Coronary artery (tissue), 2 donors: ENCODE measurements at regions not wholly inside any gene's neighbourhood (a gene's known extent, or its start where the extent isn't known, plus 50 kb on each side); places are given as distances from the start of the nearest gene placed in this dataset.

Experiments used
- DNase-seq: peaks from one replicate; pipeline ENCODE4 v3.0.0-alpha.2; 2017; ENCODE audit warnings: low spot score
- H3K27ac ChIP-seq, 2 donors: fragments of 200-600 bp; sonication (generic); one replicate each; pipeline ENCODE4 v1.5.1; 2016 to 2019
- H3K4me3 ChIP-seq: fragments of 200-600 bp; sonication (generic); 2 replicates; pipeline ENCODE4 v1.5.1; 2016; ENCODE audit warnings: mild to moderate bottlenecking, moderate library complexity
- TF ChIP-seq, protein P1 (sequence below): fragments of 200-600 bp; sonication (generic); IDR thresholded peaks from one replicate; pipeline ENCODE4 v1.5.1; 2019; ENCODE audit warnings: antibody characterized with exemption

DNA sequence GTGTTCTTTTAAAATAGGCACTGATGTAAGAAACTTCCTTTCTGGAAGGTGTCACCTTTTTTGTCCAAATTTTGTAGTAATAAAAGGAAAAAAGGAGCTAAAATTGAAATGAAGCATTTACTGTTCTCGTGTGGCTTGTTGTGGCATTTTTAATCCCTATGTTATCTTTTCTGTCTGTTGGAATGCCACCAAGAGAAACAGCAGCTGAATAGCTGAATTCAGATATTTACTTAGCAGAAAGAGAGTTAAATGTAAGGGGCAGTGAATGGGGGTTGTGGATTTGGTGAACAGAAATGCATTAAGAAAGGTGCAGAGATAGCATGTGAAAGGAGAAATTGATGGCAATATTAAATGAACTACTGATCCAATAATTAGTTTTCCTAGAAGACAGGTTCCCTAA is 573.6 kb upstream of the EPHA7 start:
- no peak for DNase-seq
- H3K4me3 ChIP-seq = no peak overlapping the region
- TF ChIP-seq, protein P1, sequence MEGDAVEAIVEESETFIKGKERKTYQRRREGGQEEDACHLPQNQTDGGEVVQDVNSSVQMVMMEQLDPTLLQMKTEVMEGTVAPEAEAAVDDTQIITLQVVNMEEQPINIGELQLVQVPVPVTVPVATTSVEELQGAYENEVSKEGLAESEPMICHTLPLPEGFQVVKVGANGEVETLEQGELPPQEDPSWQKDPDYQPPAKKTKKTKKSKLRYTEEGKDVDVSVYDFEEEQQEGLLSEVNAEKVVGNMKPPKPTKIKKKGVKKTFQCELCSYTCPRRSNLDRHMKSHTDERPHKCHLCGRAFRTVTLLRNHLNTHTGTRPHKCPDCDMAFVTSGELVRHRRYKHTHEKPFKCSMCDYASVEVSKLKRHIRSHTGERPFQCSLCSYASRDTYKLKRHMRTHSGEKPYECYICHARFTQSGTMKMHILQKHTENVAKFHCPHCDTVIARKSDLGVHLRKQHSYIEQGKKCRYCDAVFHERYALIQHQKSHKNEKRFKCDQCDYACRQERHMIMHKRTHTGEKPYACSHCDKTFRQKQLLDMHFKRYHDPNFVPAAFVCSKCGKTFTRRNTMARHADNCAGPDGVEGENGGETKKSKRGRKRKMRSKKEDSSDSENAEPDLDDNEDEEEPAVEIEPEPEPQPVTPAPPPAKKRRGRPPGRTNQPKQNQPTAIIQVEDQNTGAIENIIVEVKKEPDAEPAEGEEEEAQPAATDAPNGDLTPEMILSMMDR = no peak
- no peak overlapping the region for H3K27ac ChIP-seq

DNA sequence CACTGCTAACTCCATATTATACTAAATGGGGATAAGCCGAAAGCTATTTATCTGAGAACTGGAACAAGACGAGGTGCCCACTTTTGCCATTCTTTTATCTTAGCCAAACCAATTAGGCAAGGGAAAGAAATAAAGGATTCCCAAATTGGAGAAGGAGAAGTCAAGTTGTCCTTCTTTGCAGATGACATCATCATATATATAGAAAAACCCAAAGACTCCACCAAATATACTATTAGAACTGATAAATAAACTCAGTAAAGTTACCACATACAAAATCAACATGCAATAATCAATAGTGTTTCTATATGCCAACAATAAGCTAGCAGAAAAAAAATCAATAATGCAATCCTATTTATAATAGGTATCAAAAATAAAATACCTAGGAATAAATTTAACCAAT is 570.3 kb upstream of the EPHA7 start:
- DNase-seq = no peak
- no peak overlapping the region for H3K4me3 ChIP-seq
- TF ChIP-seq, protein P1 = no peak
- H3K27ac ChIP-seq = no peak overlapping the region

DNA sequence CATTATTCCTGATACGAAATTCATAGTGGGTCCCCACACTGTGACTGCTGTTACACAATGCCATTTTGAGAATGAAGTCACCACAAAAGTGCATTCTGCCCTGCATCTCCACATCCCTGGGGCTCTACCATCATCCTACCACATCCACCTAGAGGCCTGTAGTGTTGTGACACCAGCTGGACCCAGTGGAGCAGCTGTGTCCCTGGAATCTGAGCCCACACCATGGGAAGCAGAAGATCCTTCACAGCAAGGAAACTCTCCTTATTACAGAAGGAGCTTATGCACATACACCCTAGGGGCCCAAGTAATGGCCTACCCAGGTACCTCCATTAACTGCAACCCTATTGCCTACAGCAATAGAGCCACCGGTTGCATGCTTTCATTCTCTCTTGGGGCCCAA is 566.6 kb upstream of the EPHA7 start:
- TF ChIP-seq, protein P1 = no peak
- Histone ChIP-seq H3K27ac (no peak overlapping the region), H3K4me3 (no peak overlapping the region)
- no peak for DNase-seq

DNA sequence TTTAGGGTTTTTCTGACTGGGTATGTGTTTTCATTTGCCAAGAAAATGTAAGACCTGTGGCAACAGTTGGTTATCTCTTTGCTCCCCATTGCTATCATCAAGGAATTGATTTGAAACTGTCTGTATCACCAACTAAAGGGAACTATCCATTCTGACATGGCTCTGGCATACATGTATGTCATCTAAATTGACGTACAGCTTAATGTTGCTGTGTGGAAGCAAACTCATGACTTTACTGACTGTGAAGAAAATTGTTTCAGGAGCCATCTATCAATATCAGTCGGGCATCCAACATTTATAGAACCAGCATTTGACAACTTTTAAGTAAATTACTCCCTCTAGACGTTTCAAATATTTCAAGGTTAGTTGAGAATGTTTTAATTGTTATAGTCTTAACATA is 555.8 kb upstream of the EPHA7 start:
- Histone ChIP-seq H3K4me3 (no peak overlapping the region), H3K27ac (no peak overlapping the region)
- TF ChIP-seq, protein P1 = no peak

DNA sequence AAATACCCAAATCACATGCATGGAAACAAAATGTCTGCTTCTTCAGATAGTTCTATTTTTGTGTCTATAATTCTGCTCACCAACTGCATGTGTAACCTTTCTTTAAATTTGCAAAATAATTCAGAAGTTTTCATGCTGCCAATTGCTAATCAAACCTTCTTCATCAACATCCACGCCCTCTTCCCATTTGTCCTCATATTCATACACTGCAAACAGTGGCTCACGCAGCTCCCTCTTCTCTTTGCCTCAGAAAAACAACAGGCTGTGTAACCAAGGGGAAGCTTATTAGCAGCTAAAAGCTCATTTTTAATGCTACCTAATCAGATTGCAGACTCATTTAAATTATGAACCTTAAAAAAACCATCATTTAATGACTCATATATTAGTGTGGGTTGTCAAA is 555.0 kb upstream of the EPHA7 start:
- no peak overlapping the region for H3K4me3 ChIP-seq
- TF ChIP-seq, protein P1 = no peak
- H3K27ac ChIP-seq = no peak overlapping the region
- no peak for DNase-seq

More for the DNA sequence above, 555.8 kb upstream of the EPHA7 start:
- DNase-seq = no peak

DNA sequence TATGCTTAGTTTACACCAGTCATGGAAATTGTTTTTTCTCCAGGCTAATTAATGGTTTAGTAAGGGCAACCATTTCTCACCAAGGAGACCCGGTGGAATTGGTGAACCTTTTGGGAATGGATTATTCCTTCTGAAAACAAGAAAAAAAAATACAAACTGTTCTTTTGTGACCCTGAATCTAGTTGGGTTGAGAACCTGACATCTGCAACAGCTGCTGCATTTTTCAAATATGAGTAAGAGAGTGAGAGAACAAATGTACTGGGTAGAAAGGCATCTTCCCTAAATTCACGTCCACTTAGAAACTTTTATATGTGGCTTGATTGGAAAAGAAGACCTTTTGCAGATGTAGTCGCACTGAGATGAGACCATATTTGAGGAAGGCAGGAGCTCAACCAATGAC is 553.4 kb upstream of the EPHA7 start:
- Histone ChIP-seq H3K27ac (no peak overlapping the region), H3K4me3 (no peak overlapping the region)
- DNase-seq = no peak
- TF ChIP-seq, protein P1 = no peak

DNA sequence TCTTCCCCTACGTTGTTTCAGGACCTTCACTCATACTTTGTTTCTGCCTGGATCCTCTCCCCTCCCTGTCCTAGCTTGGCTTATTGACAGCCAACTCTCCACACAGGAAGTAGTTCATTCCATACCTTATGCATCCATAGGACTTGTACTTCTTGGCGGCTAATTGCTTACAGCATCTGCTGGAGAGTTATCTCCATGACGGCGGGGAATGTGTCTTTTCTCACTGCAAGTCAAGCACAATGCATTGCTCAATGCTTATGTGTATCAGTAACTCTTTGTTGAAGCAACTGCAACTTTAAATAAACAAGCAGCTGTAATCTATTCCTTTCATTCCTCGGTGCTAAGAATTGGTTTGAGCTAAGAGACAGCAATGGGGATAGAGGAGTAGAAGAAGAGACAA is 551.3 kb upstream of the EPHA7 start:
- H3K27ac ChIP-seq = no peak overlapping the region
- TF ChIP-seq, protein P1 = no peak
- DNase-seq = no peak
- H3K4me3 ChIP-seq = no peak overlapping the region
